SK-N-SH (cell line): ENCODE measurements at regions not wholly inside any gene's neighbourhood (a gene's known extent, or its start where the extent isn't known, plus 50 kb on each side); places are given as distances from the start of the nearest gene placed in this dataset.

Source experiments
- CTCF ChIA-PET: fragments of 300-600, 350-600 bp; formaldehyde crosslinking; extraction: SDS; loops from one replicate; lab custom pipeline; 2021; lab: Yijun Ruan, JAX
- POLR2A ChIA-PET: fragments of 350-600 bp; sonication (Branson Sonifier 250); formaldehyde crosslinking; extraction: SDS; loops from one replicate; lab custom pipeline; 2020; ENCODE audit warnings: antibody characterized with exemption, inconsistent platforms; lab: Yijun Ruan, JAX
- DNase-seq: peaks from one replicate; pipeline ENCODE4 v3.0.0; 2012
- H2AFZ ChIP-seq: fragments of 200-600 bp; sonication (generic); 2 replicates; pipeline ENCODE4 v1.8.1; 2016; ENCODE audit warnings: antibody characterized with exemption, mild to moderate bottlenecking, low read depth
- H3F3A ChIP-seq: fragments of 200-600 bp; sonication (generic); replicated peaks from 2 replicates; pipeline ENCODE3; 2016; ENCODE audit warnings: antibody characterized with exemption, mild to moderate bottlenecking; ENCODE audit not compliant: insufficient read depth
- H3K27ac ChIP-seq, 2 experiments: fragments of 200-500 bp in 1 of 2; fragments of 200-600 bp in 1 of 2; sonication (Bioruptor generic) in 1 of 2; sonication (generic), shearing (Covaris generic) in 1 of 2; 2 replicates each; pipeline versions ENCODE4 v1.5.1 to v1.6.1; 2014 to 2016; ENCODE audit warnings: low read depth in 2 of 2, inconsistent platforms in 1 of 2, low read length in 1 of 2, mild to moderate bottlenecking in 1 of 2, mixed read lengths in 1 of 2
- H3K27me3 ChIP-seq: fragments of 200-600 bp; sonication (generic), shearing (Covaris generic); 2 replicates; pipeline ENCODE4 v1.6.1; 2016; ENCODE audit warnings: mixed run types; ENCODE audit not compliant: insufficient read depth
- H3K36me3 ChIP-seq, 2 experiments: fragments of 200-500 bp in 1 of 2; fragments of 200-600 bp in 1 of 2; sonication (Bioruptor generic) in 1 of 2; sonication (generic) in 1 of 2; replicated peaks in 1 of 2; 2 replicates each; pipeline versions ENCODE3 to v1.5.1; 2014 to 2016; ENCODE audit warnings: low read length in 1 of 2, mild to moderate bottlenecking in 1 of 2; ENCODE audit not compliant: insufficient read depth in 2 of 2, control insufficient read depth in 1 of 2
- H3K4me1 ChIP-seq, 2 experiments: fragments of 200-500 bp in 1 of 2; fragments of 200-600 bp in 1 of 2; sonication (Bioruptor generic) in 1 of 2; sonication (generic), shearing (Covaris generic) in 1 of 2; 2 replicates each; pipeline versions ENCODE4 v1.5.1 to v1.6.1; 2014 to 2016; ENCODE audit warnings: low read depth in 1 of 2, low read length in 1 of 2, mixed run types in 1 of 2; ENCODE audit not compliant: insufficient read depth in 2 of 2, control insufficient read depth in 1 of 2
- H3K4me2 ChIP-seq: fragments of 200-600 bp; sonication (generic), shearing (Covaris generic); 2 replicates; pipeline ENCODE4 v1.6.1; 2017; ENCODE audit warnings: mixed run types
- H3K4me3 ChIP-seq, 2 experiments: fragments of 200-500 bp in 1 of 2; fragments of 200-600 bp in 1 of 2; sonication (Bioruptor generic) in 1 of 2; sonication (generic), shearing (Covaris generic) in 1 of 2; 2 replicates each; pipeline versions ENCODE4 v1.5.1 to v1.8.1; 2014 to 2016; ENCODE audit warnings: low read depth in 2 of 2, inconsistent platforms in 1 of 2, low read length in 1 of 2, mild to moderate bottlenecking in 1 of 2, mixed read lengths in 1 of 2, moderate library complexity in 1 of 2
- H3K79me2 ChIP-seq: fragments of 200-600 bp; sonication (generic); 2 replicates; pipeline ENCODE4 v1.8.1; 2017; ENCODE audit warnings: mild to moderate bottlenecking; ENCODE audit not compliant: insufficient read depth
- H3K9ac ChIP-seq: fragments of 200-600 bp; sonication (generic); 2 replicates; pipeline ENCODE4 v1.6.1; 2017; ENCODE audit warnings: mixed run types
- H3K9me2 ChIP-seq: fragments of 200-600 bp; sonication (generic); 2 replicates; pipeline ENCODE4 v1.6.1; 2017; ENCODE audit warnings: mixed run types
- H3K9me3 ChIP-seq: fragments of 200-600 bp; sonication (generic); 2 replicates; pipeline ENCODE4 v1.6.1; 2017; ENCODE audit warnings: mixed run types, mild to moderate bottlenecking, moderate library complexity
- H4K20me1 ChIP-seq: fragments of 200-600 bp; sonication (generic); 2 replicates; pipeline ENCODE4 v1.6.1; 2017; ENCODE audit warnings: mild to moderate bottlenecking, mixed run types; ENCODE audit not compliant: insufficient read depth
- EP300 ChIP-seq, 2 experiments: IDR thresholded peaks; 2 replicates each; pipeline versions ENCODE4 v1.4.0 to v1.6.1; 2012; ENCODE audit warnings: borderline replicate concordance in 1 of 2, low read depth in 1 of 2, low read length in 1 of 2
- FOXJ3 ChIP-seq: sonication (generic); formaldehyde crosslinking; IDR thresholded peaks from 2 replicates; pipeline ENCODE4 v1.5.1; 2020; ENCODE audit warnings: mild to moderate bottlenecking, missing genetic modification reagents
- FOXM1 ChIP-seq: IDR thresholded peaks from 2 replicates; pipeline ENCODE4 v1.4.0; 2012; ENCODE audit warnings: low read depth, mild to moderate bottlenecking
- IRF3 ChIP-seq: fragments of 150-350 bp; IDR thresholded peaks from 2 replicates; pipeline ENCODE4 v1.6.1; 2016; ENCODE audit warnings: mild to moderate bottlenecking, low read depth, low read length
- MAX ChIP-seq: IDR thresholded peaks from 2 replicates; pipeline ENCODE4 v1.4.0; 2012; ENCODE audit warnings: low read depth
- POLR2AphosphoS5 ChIP-seq: IDR thresholded peaks from 2 replicates; pipeline ENCODE4 v1.6.1; 2012; ENCODE audit warnings: low read depth, low read length
- RAD21 ChIP-seq: IDR thresholded peaks from 2 replicates; pipeline ENCODE4 v1.6.1; 2012; ENCODE audit warnings: mild to moderate bottlenecking, low read length
- RCOR1 ChIP-seq: fragments of 150-350 bp; IDR thresholded peaks from 2 replicates; pipeline ENCODE4 v1.6.1; 2017; ENCODE audit warnings: antibody characterized with exemption, low read length
- REST ChIP-seq: IDR thresholded peaks from 2 replicates; pipeline ENCODE4 v1.6.1; 2012; ENCODE audit warnings: mild to moderate bottlenecking, low read depth, low read length, moderate library complexity
- RXRA ChIP-seq: IDR thresholded peaks from 2 replicates; pipeline ENCODE4 v1.4.0; 2012; ENCODE audit warnings: low read depth, mild to moderate bottlenecking, borderline replicate concordance
- SIN3A ChIP-seq: IDR thresholded peaks from 2 replicates; pipeline ENCODE4 v1.6.1; 2012; ENCODE audit warnings: low read depth, mild to moderate bottlenecking, low read length, moderate library complexity, borderline replicate concordance
- SMC3 ChIP-seq: IDR thresholded peaks from 2 replicates; pipeline ENCODE4 v1.6.1; 2012; ENCODE audit warnings: low read depth, low read length, improper control_type of control experiment
- TAF1 ChIP-seq: IDR thresholded peaks from 2 replicates; pipeline ENCODE4 v1.6.1; 2012; ENCODE audit warnings: low read depth, mild to moderate bottlenecking, low read length, moderate library complexity, borderline replicate concordance
- TCF12 ChIP-seq: IDR thresholded peaks from 2 replicates; pipeline ENCODE4 v1.4.0; 2012
- TEAD4 ChIP-seq: IDR thresholded peaks from 2 replicates; pipeline ENCODE4 v1.4.0; 2012; ENCODE audit warnings: mild to moderate bottlenecking, borderline replicate concordance; ENCODE audit not compliant: insufficient read depth
- USF1 ChIP-seq: IDR thresholded peaks from 2 replicates; pipeline ENCODE4 v1.4.0; 2012; ENCODE audit warnings: low read depth, borderline replicate concordance
- USF2 ChIP-seq: fragments of 150-350 bp; IDR thresholded peaks from 2 replicates; pipeline ENCODE4 v1.6.1; 2017; ENCODE audit warnings: antibody characterized with exemption, low read length, low read depth, borderline replicate concordance
- ZBTB33 ChIP-seq: IDR thresholded peaks from 2 replicates; pipeline ENCODE4 v1.4.0; 2012; ENCODE audit warnings: low read depth, borderline replicate concordance
- WGBS: methylation state at CpG from one replicate; pipeline ENCODE4 v1.1.6; 2017; ENCODE audit warnings: low lambda C conversion rate; 5-methylcytosine and 5-hydroxymethylcytosine counted together

GRCh38 chr1:208544053-208544452 is 299.9 kb upstream of the PLXNA2 start:
- no peaks in the 10 kb centered on the region for H3K36me3 ChIP-seq
- no peaks in the 10 kb centered on the region for H3F3A ChIP-seq
- no peak overlapping the region for H3K9ac ChIP-seq
- CTCF ChIA-PET = no interaction called here
- no peaks in the 10 kb centered on the region for H3K9me3 ChIP-seq
- POLR2A ChIA-PET = no interaction called here
- WGBS = 76% methylated on average over 2 of the region's 2 CpGs
- H3K9me2 ChIP-seq = no peaks in the 10 kb centered on the region
- no peak overlapping the region for H3K27ac ChIP-seq
- no peaks in the 10 kb centered on the region for H3K27me3 ChIP-seq
- H4K20me1 ChIP-seq = no peaks in the 10 kb centered on the region
- H3K4me2 ChIP-seq = no peak overlapping the region
- DNase-seq = no peak
- H3K4me3 ChIP-seq = no peak overlapping the region
- H2AFZ ChIP-seq = no peak overlapping the region
- H3K4me1 ChIP-seq = peaks cover 0 to 8% of the 10 kb centered on the region in 2 experiments; a peak in 2 of 4 replicates
- no peaks in the 10 kb centered on the region for H3K79me2 ChIP-seq
- TF ChIP-seq TAF1 (no peak), SMC3 (no peak), FOXM1 (no peak), SIN3A (no peak), TCF12 (no peak), RXRA (no peak), ZBTB33 (no peak), USF2 (no peak), POLR2AphosphoS5 (no peak), USF1 (no peak), FOXJ3 (CRISPR knock-in tag) (no peak)

GRCh38 chr1:208544794-208545193 is 300.6 kb upstream of the PLXNA2 start:
- no peak for DNase-seq
- peaks cover 0 to 8% of the 10 kb centered on the region in 2 experiments; a peak in 2 of 4 replicates for H3K4me1 ChIP-seq
- POLR2A ChIA-PET = no interaction called here
- H3K4me2 ChIP-seq = no peak overlapping the region
- CTCF ChIA-PET = no interaction called here
- H3K36me3 ChIP-seq = no peaks in the 10 kb centered on the region
- no peaks in the 10 kb centered on the region for H3K9me3 ChIP-seq
- H3K27ac ChIP-seq = no peak overlapping the region
- 55% methylated on average over 2 of the region's 2 CpGs for WGBS
- no peak overlapping the region for H3K9ac ChIP-seq
- no peak overlapping the region for H3K4me3 ChIP-seq
- H2AFZ ChIP-seq = no peak overlapping the region
- H3K9me2 ChIP-seq = no peaks in the 10 kb centered on the region
- no peaks in the 10 kb centered on the region; the same call in 1 of the 2 replicates for H3K27me3 ChIP-seq
- H4K20me1 ChIP-seq = no peaks in the 10 kb centered on the region
- no peaks in the 10 kb centered on the region for H3K79me2 ChIP-seq
- no peaks in the 10 kb centered on the region for H3F3A ChIP-seq
- no peak for TF ChIP-seq TEAD4
- no peak for TF ChIP-seq EP300 (IDR thresholded peaks at IDR 0.05; ENCODE audit: borderline replicate concordance in 1 of 2, low read depth in 1 of 2, low read length in 1 of 2)
- TF ChIP-seq IRF3 = no peak
- TF ChIP-seq USF1 = no peak
- no peak for TF ChIP-seq RAD21
- TF ChIP-seq FOXM1 = no peak
- TF ChIP-seq POLR2AphosphoS5 = no peak
- TF ChIP-seq TAF1 = no peak
- no peak for TF ChIP-seq REST
- no peak for TF ChIP-seq RCOR1
- TF ChIP-seq MAX = no peak
